Vagina (tissue), 2 donors: ENCODE measurements at regions not wholly inside any gene's neighbourhood (a gene's known extent, or its start where the extent isn't known, plus 50 kb on each side); places are given as distances from the start of the nearest gene placed in this dataset.
"Not testable (repeated sequence)": the region's sequence is repeated elsewhere in the genome, so short reads cannot be mapped to it uniquely, and the experiment has no call there.

ENCODE experiments used
- DNase-seq, 2 donors: peaks; one replicate each; pipeline ENCODE4 v3.0.0-alpha.2; 2017; ENCODE audit errors: extremely low spot score in 2 of 2
- H3K27ac ChIP-seq: fragments of 200-600 bp; sonication (generic); one replicate; pipeline ENCODE4 v1.5.1; 2019
- H3K27me3 ChIP-seq: fragments of 200-600 bp; sonication (generic); one replicate; pipeline ENCODE4 v1.5.1; 2019
- H3K36me3 ChIP-seq, 2 donors: fragments of 200-600 bp; sonication (generic); one replicate each; pipeline ENCODE4 v1.5.1; 2017 to 2019
- H3K4me1 ChIP-seq: fragments of 200-600 bp; sonication (generic); one replicate; pipeline ENCODE4 v1.5.1; 2019
- H3K4me3 ChIP-seq, 2 donors: fragments of 200-600 bp; sonication (generic); 1 replicate in 1 of 2; 2 replicates in 1 of 2; pipeline ENCODE4 v1.5.1; 2016 to 2019
- H3K9me3 ChIP-seq: fragments of 200-600 bp; sonication (generic); one replicate; pipeline ENCODE4 v1.5.1; 2019
- POLR2A ChIP-seq, 2 donors: fragments of 450-650 bp; IDR thresholded peaks; one replicate each; pipeline ENCODE4 v1.6.1; 2017; ENCODE audit warnings: antibody characterized with exemption in 2 of 2, mild to moderate bottlenecking in 2 of 2, moderate library complexity in 2 of 2
- POLR2AphosphoS5 ChIP-seq, 2 donors: sonication (generic); formaldehyde crosslinking; IDR thresholded peaks; one replicate each; pipeline ENCODE4 v1.9.0; 2017; ENCODE audit warnings: antibody characterized with exemption in 2 of 2, mild to moderate bottlenecking in 2 of 2, low read depth in 1 of 2; ENCODE audit not compliant: insufficient read depth in 1 of 2
- intact Hi-C: fragments of 100-400 bp; cut with DNase I; formaldehyde crosslinking; loops from one replicate; pipeline ENCODE4 v1.15.1; 2023
- TF ChIP-seq, protein P1 (sequence below), 3 experiments: fragments of 450-650 bp in 2 of 3; fragments of 200-600 bp in 1 of 3; sonication (generic) in 1 of 3; IDR thresholded peaks; one replicate each; pipeline ENCODE4 v1.5.1; 2017 to 2019; ENCODE audit warnings: antibody characterized with exemption in 3 of 3, mild to moderate bottlenecking in 2 of 3, moderate library complexity in 2 of 3

DNA sequence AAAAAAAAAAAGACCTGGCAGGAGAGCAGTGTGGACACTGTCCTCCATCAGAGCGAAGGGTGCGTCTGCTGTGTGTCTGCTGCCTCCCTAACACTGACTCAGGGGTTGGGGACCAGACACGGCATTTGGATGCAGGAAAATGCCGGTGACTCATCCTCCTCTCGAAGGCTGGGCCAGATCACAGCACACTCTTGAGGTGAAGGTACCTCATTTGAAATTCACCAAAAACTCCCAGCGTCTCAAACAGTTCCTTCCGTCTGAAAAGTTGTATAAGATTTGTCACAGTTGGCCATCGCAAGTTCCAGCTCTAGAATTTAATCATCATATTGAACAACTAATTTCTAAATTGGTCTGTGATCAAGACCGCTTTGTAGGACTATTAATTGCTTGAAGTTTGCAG is 118.1 kb upstream of the LYZL2 start:
- no peak overlapping the region for H3K27ac ChIP-seq
- H3K9me3 ChIP-seq = no peaks in the 10 kb centered on the region
- H3K4me3 ChIP-seq = no peak overlapping the region
- H3K27me3 ChIP-seq = no peaks in the 10 kb centered on the region
- TF ChIP-seq, protein P1, sequence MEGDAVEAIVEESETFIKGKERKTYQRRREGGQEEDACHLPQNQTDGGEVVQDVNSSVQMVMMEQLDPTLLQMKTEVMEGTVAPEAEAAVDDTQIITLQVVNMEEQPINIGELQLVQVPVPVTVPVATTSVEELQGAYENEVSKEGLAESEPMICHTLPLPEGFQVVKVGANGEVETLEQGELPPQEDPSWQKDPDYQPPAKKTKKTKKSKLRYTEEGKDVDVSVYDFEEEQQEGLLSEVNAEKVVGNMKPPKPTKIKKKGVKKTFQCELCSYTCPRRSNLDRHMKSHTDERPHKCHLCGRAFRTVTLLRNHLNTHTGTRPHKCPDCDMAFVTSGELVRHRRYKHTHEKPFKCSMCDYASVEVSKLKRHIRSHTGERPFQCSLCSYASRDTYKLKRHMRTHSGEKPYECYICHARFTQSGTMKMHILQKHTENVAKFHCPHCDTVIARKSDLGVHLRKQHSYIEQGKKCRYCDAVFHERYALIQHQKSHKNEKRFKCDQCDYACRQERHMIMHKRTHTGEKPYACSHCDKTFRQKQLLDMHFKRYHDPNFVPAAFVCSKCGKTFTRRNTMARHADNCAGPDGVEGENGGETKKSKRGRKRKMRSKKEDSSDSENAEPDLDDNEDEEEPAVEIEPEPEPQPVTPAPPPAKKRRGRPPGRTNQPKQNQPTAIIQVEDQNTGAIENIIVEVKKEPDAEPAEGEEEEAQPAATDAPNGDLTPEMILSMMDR (IDR thresholded peaks at IDR 0.05) = no peak
- TF ChIP-seq POLR2AphosphoS5 (IDR thresholded peaks at IDR 0.05; ENCODE audit: insufficient read depth in 1 of 2, low read depth in 1 of 2) = no peak
- TF ChIP-seq POLR2A (IDR thresholded peaks at IDR 0.05) = no peak
- peaks cover 17% of the 10 kb centered on the region for H3K4me1 ChIP-seq
- no peaks in the 10 kb centered on the region for H3K36me3 ChIP-seq
- intact Hi-C loops = no loop called here
- DNase-seq = no peak

DNA sequence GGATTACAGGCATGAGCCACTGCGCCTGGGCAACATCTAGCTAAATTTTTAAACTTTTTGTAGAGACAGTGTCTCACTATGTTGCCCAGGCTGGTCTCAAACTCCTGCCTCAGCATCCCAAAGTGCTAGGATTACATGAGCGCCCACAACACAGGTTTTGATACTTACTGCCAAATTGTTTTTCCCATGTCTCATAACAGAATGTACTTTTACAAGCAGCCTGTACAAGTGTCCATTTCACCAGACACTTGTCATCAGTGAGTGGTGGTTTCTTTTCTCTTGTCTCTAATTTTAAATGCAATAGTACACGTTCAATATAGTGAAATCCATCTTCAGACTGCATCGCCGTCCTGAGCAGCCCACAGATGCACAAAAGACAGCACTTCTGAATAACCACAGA is 116.4 kb upstream of the LYZL2 start:
- intact Hi-C loops = no loop called here
- H3K4me3 ChIP-seq = no peak overlapping the region
- TF ChIP-seq POLR2AphosphoS5 (IDR thresholded peaks at IDR 0.05; ENCODE audit: insufficient read depth in 1 of 2, low read depth in 1 of 2) (no peak), POLR2A (IDR thresholded peaks at IDR 0.05) (no peak)
- TF ChIP-seq, protein P1 (IDR thresholded peaks at IDR 0.05) = no peak
- H3K27ac ChIP-seq = no peak overlapping the region
- H3K4me1 ChIP-seq = peaks cover 3% of the 10 kb centered on the region
- no peak for DNase-seq
- no peaks in the 10 kb centered on the region for H3K27me3 ChIP-seq
- H3K36me3 ChIP-seq = no peaks in the 10 kb centered on the region
- H3K9me3 ChIP-seq = no peaks in the 10 kb centered on the region

DNA sequence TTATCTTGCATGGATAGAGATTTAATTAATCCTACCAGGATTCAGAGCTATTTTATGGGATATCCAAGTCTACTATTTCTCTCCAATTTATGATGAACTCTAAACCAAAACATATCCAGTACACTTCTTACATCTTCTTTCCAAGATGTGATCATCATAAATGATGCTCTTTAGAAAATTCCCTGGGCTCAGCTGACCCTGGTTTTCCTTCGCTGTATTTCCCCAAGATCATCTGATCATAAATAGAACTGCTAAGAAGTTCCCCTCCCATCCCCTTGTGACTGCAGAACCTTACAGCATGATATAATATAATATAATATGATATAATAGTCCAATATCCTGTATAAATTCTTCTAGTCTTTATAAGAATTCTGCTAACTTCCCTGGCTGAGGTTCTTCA is 114.6 kb upstream of the LYZL2 start:
- Histone ChIP-seq H3K36me3 (no peaks in the 10 kb centered on the region), H3K27ac (peak overlapping the region; percentile 33)
- intact Hi-C loops = no loop called here

DNA sequence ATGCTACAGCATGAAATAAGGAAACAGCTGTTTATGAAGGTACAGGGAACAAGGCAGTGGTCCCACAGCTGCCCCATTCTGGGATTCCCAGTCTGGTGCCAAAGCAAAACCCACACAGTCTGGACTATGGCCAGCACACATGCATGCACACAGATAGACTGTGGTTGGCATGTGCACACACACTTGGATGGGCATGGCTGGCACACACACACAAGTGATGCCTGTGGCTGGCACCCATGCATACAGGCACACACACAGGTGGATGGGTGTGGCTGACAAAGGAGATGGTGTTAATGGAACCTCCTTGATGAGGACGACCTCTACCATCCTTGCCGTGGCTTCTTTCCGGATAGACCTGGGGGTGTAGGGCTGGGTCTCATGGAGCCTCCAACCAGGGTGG is 114.0 kb upstream of the LYZL2 start:
- Histone ChIP-seq H3K27me3 (no peaks in the 10 kb centered on the region), H3K27ac (peak overlapping the region; percentile 33), H3K4me3 (no peak overlapping the region), H3K4me1 (no peaks in the 10 kb centered on the region), H3K9me3 (no peaks in the 10 kb centered on the region), H3K36me3 (no peaks in the 10 kb centered on the region)
- intact Hi-C loops = no loop called here
- no peak for DNase-seq
- TF ChIP-seq POLR2AphosphoS5 (IDR thresholded peaks at IDR 0.05; ENCODE audit: insufficient read depth in 1 of 2, low read depth in 1 of 2) (no peak), POLR2A (IDR thresholded peaks at IDR 0.05) (no peak)
- TF ChIP-seq, protein P1 (IDR thresholded peaks at IDR 0.05) = no peak

More for the DNA sequence above, 114.6 kb upstream of the LYZL2 start:
- no peaks in the 10 kb centered on the region for H3K9me3 ChIP-seq
- no peak overlapping the region for H3K4me3 ChIP-seq
- no peaks in the 10 kb centered on the region for H3K4me1 ChIP-seq
- no peaks in the 10 kb centered on the region for H3K27me3 ChIP-seq
- no peak for TF ChIP-seq POLR2A (IDR thresholded peaks at IDR 0.05)
- no peak for DNase-seq

DNA sequence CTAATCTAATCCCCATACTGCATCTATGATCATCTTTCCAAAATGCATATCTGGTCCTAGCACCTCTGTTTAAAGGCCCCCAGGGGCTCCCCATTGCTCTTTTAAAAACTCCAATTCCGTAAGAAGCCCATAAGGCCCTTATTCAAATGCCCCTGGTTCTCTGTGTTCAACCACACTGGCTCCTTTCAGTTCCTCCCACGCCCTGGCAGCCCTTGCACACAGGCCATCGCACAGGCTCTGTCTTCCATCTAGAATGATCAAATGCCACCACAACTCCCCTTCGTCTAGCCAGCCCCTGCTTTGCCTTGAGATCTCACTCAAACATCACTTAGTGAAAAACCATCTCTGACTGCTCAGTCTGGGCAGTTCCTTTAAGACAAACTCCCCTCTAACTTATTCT is 112.9 kb upstream of the LYZL2 start:
- H3K4me3 ChIP-seq = no peak overlapping the region
- H3K27ac ChIP-seq = peak overlapping the region; percentile 33
- intact Hi-C loops = no loop called here
- no peaks in the 10 kb centered on the region for H3K27me3 ChIP-seq
- TF ChIP-seq, protein P1 (IDR thresholded peaks at IDR 0.05) = no peak
- TF ChIP-seq POLR2A (IDR thresholded peaks at IDR 0.05) = no peak
- no peak for TF ChIP-seq POLR2AphosphoS5 (IDR thresholded peaks at IDR 0.05; ENCODE audit: insufficient read depth in 1 of 2, low read depth in 1 of 2)
- H3K36me3 ChIP-seq = no peaks in the 10 kb centered on the region
- no peak for DNase-seq
- no peaks in the 10 kb centered on the region for H3K9me3 ChIP-seq
- peaks cover 1% of the 10 kb centered on the region for H3K4me1 ChIP-seq

DNA sequence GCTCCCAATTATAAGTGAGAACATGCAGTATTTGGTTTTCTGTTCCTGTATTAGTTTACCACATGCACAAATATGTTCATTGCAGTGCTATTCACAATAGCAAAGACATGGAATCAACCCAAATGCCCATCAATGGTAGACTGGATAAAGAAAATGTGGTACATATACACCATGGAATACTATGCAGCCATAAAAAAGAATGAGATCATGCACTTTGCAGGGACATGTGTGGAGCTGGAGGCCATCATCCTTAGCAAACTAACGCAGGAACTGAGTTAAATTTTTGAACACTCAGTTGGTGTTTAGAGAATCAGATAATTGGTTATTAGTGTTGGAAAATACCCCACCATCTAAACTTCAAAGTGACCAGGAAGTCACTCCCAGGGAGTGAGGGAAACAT is 111.2 kb upstream of the LYZL2 start:
- H3K9me3 ChIP-seq = not testable (repeated sequence)

More for the DNA sequence above, 111.2 kb upstream of the LYZL2 start:
- H3K27ac ChIP-seq, intact Hi-C loops, DNase-seq, H3K27me3 ChIP-seq, H3K4me3 ChIP-seq, H3K36me3 ChIP-seq: not testable (repeated sequence)
- peaks cover 11% of the 10 kb centered on the region for H3K4me1 ChIP-seq
